ENCODE measurements at regions not wholly inside any gene's neighbourhood (a gene's known extent, or its start where the extent isn't known, plus 50 kb on each side); places are given as distances from the start of the nearest gene placed in this dataset.

DNA sequence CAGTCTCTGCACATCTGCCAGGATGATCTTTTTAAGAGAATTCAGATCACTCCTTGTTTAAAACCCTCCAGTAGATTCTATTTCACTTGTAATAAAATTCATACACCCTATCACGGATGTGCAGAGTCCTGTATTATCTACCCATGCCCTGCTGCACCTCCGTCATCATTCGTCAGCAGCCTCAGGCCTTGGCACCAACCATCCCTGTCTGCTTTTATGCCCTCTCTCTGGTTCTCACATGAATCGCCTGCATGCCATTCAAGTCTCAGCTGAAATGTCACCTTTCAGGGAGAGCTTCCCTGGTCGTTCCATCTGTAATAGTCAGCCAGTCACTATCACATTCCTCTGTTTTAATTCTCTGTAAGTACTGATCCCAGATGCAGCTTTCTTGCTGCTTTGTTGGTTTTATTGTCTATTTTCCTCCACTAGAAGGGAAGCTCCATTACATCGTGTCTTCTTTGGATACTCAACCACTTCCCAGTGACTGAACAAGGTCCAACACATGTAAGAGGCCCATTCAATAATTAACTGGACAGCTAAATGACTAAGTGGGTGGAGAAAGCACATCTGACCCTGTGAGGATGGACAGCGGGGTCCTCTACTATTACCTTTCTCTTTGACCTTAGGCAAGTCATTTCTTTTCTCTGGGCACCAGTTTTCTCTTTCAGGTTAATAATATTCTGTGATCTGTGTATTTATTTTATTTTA lies 81.2 kb upstream of the GOT2 start:
- TF ChIP-seq RAD21 (IDR thresholded peaks at IDR 0.05; ENCODE audit: low read depth) (no peak), TEAD4 (IDR thresholded peaks at IDR 0.05) (no peak), CREB1 (IDR thresholded peaks at IDR 0.05; ENCODE audit: low read depth) (no peak), NFIC (IDR thresholded peaks at IDR 0.05) (no peak), CEBPB (IDR thresholded peaks at IDR 0.05) (no peak)
- TF ChIP-seq, protein P1, sequence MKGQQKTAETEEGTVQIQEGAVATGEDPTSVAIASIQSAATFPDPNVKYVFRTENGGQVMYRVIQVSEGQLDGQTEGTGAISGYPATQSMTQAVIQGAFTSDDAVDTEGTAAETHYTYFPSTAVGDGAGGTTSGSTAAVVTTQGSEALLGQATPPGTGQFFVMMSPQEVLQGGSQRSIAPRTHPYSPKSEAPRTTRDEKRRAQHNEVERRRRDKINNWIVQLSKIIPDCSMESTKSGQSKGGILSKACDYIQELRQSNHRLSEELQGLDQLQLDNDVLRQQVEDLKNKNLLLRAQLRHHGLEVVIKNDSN (IDR thresholded peaks at IDR 0.05), result no peak
- TF ChIP-seq, protein P2, sequence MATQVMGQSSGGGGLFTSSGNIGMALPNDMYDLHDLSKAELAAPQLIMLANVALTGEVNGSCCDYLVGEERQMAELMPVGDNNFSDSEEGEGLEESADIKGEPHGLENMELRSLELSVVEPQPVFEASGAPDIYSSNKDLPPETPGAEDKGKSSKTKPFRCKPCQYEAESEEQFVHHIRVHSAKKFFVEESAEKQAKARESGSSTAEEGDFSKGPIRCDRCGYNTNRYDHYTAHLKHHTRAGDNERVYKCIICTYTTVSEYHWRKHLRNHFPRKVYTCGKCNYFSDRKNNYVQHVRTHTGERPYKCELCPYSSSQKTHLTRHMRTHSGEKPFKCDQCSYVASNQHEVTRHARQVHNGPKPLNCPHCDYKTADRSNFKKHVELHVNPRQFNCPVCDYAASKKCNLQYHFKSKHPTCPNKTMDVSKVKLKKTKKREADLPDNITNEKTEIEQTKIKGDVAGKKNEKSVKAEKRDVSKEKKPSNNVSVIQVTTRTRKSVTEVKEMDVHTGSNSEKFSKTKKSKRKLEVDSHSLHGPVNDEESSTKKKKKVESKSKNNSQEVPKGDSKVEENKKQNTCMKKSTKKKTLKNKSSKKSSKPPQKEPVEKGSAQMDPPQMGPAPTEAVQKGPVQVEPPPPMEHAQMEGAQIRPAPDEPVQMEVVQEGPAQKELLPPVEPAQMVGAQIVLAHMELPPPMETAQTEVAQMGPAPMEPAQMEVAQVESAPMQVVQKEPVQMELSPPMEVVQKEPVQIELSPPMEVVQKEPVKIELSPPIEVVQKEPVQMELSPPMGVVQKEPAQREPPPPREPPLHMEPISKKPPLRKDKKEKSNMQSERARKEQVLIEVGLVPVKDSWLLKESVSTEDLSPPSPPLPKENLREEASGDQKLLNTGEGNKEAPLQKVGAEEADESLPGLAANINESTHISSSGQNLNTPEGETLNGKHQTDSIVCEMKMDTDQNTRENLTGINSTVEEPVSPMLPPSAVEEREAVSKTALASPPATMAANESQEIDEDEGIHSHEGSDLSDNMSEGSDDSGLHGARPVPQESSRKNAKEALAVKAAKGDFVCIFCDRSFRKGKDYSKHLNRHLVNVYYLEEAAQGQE (IDR thresholded peaks at IDR 0.05; ENCODE audit: low read depth), result no peak

GRCh38 chr16:58814348-58814801 lies 80.3 kb upstream of the GOT2 start:
- TF ChIP-seq TEAD4 (IDR thresholded peaks at IDR 0.05) (no peak), RAD21 (IDR thresholded peaks at IDR 0.05; ENCODE audit: low read depth) (peak; percentile 91), TCF12 (IDR thresholded peaks at IDR 0.05; ENCODE audit: low read depth) (no peak), EGR1 (IDR thresholded peaks at IDR 0.05) (no peak), YY1 (IDR thresholded peaks at IDR 0.05; ENCODE audit: low read depth) (no peak)

- TF ChIP-seq FOXM1 (IDR thresholded peaks at IDR 0.05; ENCODE audit: borderline replicate concordance, low read depth) (no peak), EP300 (IDR thresholded peaks at IDR 0.05; ENCODE audit: borderline replicate concordance) (no peak), CREB1 (IDR thresholded peaks at IDR 0.05; ENCODE audit: low read depth) (no peak), TAF1 (IDR thresholded peaks at IDR 0.05; ENCODE audit: low read depth) (no peak), NFIC (IDR thresholded peaks at IDR 0.05) (no peak), EGR1 (IDR thresholded peaks at IDR 0.05) (no peak), TEAD4 (IDR thresholded peaks at IDR 0.05) (no peak), RAD21 (IDR thresholded peaks at IDR 0.05; ENCODE audit: low read depth) (no peak), CEBPB (IDR thresholded peaks at IDR 0.05) (no peak), TCF12 (IDR thresholded peaks at IDR 0.05; ENCODE audit: low read depth) (no peak), MAX (IDR thresholded peaks at IDR 0.05) (no peak), ZBTB7A (IDR thresholded peaks at IDR 0.05; ENCODE audit: low read depth) (no peak)
- TF ChIP-seq, protein P1 (IDR thresholded peaks at IDR 0.05), result no peak
- TF ChIP-seq, protein P2 (IDR thresholded peaks at IDR 0.05; ENCODE audit: low read depth), result no peak
Observed at GRCh38 chr16:58809213-58809612, 75.1 kb upstream of the GOT2 start.

GRCh38 chr16:58807276-58807675 lies 73.2 kb upstream of the GOT2 start:
- TF ChIP-seq, protein P2 (IDR thresholded peaks at IDR 0.05; ENCODE audit: low read depth), result no peak
- TF ChIP-seq NFIC (IDR thresholded peaks at IDR 0.05), result no peak
- TF ChIP-seq EP300 (IDR thresholded peaks at IDR 0.05; ENCODE audit: borderline replicate concordance), result no peak
- no peak for TF ChIP-seq RAD21 (IDR thresholded peaks at IDR 0.05; ENCODE audit: low read depth)
- TF ChIP-seq EGR1 (IDR thresholded peaks at IDR 0.05), result no peak
- no peak for TF ChIP-seq ZBTB7A (IDR thresholded peaks at IDR 0.05; ENCODE audit: low read depth)
- TF ChIP-seq CEBPB (IDR thresholded peaks at IDR 0.05), result no peak
- no peak for TF ChIP-seq FOXM1 (IDR thresholded peaks at IDR 0.05; ENCODE audit: borderline replicate concordance, low read depth)
- TF ChIP-seq TAF1 (IDR thresholded peaks at IDR 0.05; ENCODE audit: low read depth), result no peak
- TF ChIP-seq YY1 (IDR thresholded peaks at IDR 0.05; ENCODE audit: low read depth), result no peak
- no peak for TF ChIP-seq TEAD4 (IDR thresholded peaks at IDR 0.05)
- TF ChIP-seq, protein P1 (IDR thresholded peaks at IDR 0.05), result no peak
- TF ChIP-seq MAX (IDR thresholded peaks at IDR 0.05), result no peak
- no peak for TF ChIP-seq CREB1 (IDR thresholded peaks at IDR 0.05; ENCODE audit: low read depth)
- no peak for TF ChIP-seq TCF12 (IDR thresholded peaks at IDR 0.05; ENCODE audit: low read depth)
